ENCODE measurements at regions not wholly inside any gene's neighbourhood (a gene's known extent, or its start where the extent isn't known, plus 50 kb on each side); places are given as distances from the start of the nearest gene placed in this dataset.

GRCh38 chr7:131773413-131773812 lies 217.0 kb upstream of the PODXL start:
- TF ChIP-seq, protein P1, sequence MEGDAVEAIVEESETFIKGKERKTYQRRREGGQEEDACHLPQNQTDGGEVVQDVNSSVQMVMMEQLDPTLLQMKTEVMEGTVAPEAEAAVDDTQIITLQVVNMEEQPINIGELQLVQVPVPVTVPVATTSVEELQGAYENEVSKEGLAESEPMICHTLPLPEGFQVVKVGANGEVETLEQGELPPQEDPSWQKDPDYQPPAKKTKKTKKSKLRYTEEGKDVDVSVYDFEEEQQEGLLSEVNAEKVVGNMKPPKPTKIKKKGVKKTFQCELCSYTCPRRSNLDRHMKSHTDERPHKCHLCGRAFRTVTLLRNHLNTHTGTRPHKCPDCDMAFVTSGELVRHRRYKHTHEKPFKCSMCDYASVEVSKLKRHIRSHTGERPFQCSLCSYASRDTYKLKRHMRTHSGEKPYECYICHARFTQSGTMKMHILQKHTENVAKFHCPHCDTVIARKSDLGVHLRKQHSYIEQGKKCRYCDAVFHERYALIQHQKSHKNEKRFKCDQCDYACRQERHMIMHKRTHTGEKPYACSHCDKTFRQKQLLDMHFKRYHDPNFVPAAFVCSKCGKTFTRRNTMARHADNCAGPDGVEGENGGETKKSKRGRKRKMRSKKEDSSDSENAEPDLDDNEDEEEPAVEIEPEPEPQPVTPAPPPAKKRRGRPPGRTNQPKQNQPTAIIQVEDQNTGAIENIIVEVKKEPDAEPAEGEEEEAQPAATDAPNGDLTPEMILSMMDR (IDR thresholded peaks at IDR 0.05) = no peak
- no peak for ATAC-seq
- H3K4me1 ChIP-seq = no peaks in the 10 kb centered on the region
- no peak overlapping the region for H3K4me3 ChIP-seq
- H3K36me3 ChIP-seq = no peaks in the 10 kb centered on the region
- no peaks in the 10 kb centered on the region for H3K9me3 ChIP-seq
- WGBS, 2 donors = 33 to 38% methylated on average over 2 of the region's 2 CpGs
- peaks cover 0 to 19% (median 5%) of the 10 kb centered on the region in 7 donors for H3K27me3 ChIP-seq
- DNase-seq = no peak
- no peak overlapping the region for H3K27ac ChIP-seq
- intact Hi-C loops (cut with DNase I) = no loop called here

GRCh38 chr7:131769241-131769640 lies 212.8 kb upstream of the PODXL start:
- H3K27me3 ChIP-seq = peaks cover 0 to 22% (median 6%) of the 10 kb centered on the region in 7 donors
- no peaks in the 10 kb centered on the region for H3K9me3 ChIP-seq
- H3K4me1 ChIP-seq = no peaks in the 10 kb centered on the region
- ATAC-seq (no peak), DNase-seq (no peak)
- no peaks in the 10 kb centered on the region for H3K36me3 ChIP-seq
- H3K4me3 ChIP-seq = no peak overlapping the region
- H3K27ac ChIP-seq = no peak overlapping the region
- TF ChIP-seq, protein P1 (IDR thresholded peaks at IDR 0.05) = no peak
- intact Hi-C loops (cut with DNase I) = no loop called here
- 47 to 65% methylated on average over 2 of the region's 2 CpGs for WGBS, 2 donors

DNA sequence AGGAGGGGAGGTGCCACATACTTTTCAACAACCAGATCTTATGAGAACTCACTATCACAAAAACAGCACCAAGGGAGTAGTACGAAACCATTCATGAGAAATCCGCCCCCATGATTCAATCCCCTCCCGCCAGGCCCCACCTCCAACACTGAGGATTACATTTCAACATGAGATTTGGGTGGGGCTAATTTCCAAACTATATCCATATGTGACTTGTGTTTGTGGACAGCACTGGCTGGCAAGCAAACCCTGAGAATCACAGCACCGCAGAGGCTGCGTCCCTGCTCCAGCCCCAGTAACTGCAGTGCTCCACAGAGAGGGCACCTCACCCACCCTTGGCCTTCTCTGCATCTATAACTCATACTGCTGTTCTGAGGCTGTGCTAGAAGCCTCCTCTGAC lies 211.2 kb upstream of the PODXL start:
- WGBS, 2 donors = 89 to 91% methylated on average over 5 of the region's 5 CpGs
- TF ChIP-seq, protein P1 (IDR thresholded peaks at IDR 0.05) = no peak
- peaks cover 0 to 4% (median 0%) of the 10 kb centered on the region in 11 donors for H3K9me3 ChIP-seq
- H3K4me3 ChIP-seq = no peak overlapping the region
- H3K36me3 ChIP-seq = no peaks in the 10 kb centered on the region
- no peaks in the 10 kb centered on the region for H3K4me1 ChIP-seq
- no peak for ATAC-seq
- no peak overlapping the region for H3K27ac ChIP-seq
- peaks cover 0 to 34% (median 12%) of the 10 kb centered on the region in 7 donors for H3K27me3 ChIP-seq
- DNase-seq = no peak
- intact Hi-C loops (cut with DNase I) = no loop called here

DNA sequence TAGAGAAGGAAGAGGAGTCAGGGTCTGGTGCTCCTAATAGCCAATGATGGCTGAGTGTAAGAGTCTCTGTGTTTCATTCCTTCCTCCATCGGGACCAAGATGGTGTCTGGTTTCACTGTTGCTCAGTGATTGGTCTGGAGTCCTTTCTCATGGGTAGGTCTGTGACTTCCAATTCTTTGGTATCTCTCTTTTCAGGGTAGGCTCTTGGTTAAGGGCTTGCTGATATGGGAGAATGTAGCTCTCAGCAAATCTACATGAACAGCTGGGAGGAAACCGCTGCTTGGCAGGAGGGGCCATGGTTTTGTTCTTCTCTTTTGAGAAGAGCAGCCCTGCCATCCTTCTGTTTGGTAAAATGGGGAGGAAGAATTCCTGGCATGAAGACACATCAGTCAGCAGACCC lies 209.1 kb upstream of the PODXL start:
- 60 to 71% methylated on average over 2 of the region's 2 CpGs for WGBS, 2 donors
- Histone ChIP-seq H3K27me3 (peaks cover 0 to 51% (median 24%) of the 10 kb centered on the region in 7 donors), H3K4me1 (no peaks in the 10 kb centered on the region), H3K9me3 (peaks cover 0 to 6% (median 0%) of the 10 kb centered on the region in 11 donors), H3K27ac (no peak overlapping the region), H3K4me3 (no peak overlapping the region), H3K36me3 (no peaks in the 10 kb centered on the region)
- TF ChIP-seq, protein P1 (IDR thresholded peaks at IDR 0.05) = no peak
- no peak for DNase-seq
- intact Hi-C loops (cut with DNase I) = no loop called here
- ATAC-seq = no peak
